OCI-LY1 (cell line): ENCODE measurements at regions not wholly inside any gene's neighbourhood (a gene's known extent, or its start where the extent isn't known, plus 50 kb on each side); places are given as distances from the start of the nearest gene placed in this dataset.

ENCODE experiments used
- EZH2 ChIP-seq: fragments of 200-600 bp; sonication (generic), shearing (Covaris generic); IDR thresholded peaks from 2 replicates; pipeline ENCODE4 v1.8.0; 2017; ENCODE audit warnings: borderline replicate concordance, mixed run types, mild to moderate bottlenecking, antibody characterized with exemption, low read length, moderate library complexity, mixed read lengths
- TF ChIP-seq, protein P1 (sequence below): fragments of 200-600 bp; sonication (generic), shearing (Covaris generic); IDR thresholded peaks from 2 replicates; pipeline ENCODE4 v1.5.1; 2017; ENCODE audit warnings: mild to moderate bottlenecking, antibody characterized with exemption, low read length, moderate library complexity, mixed read lengths

- TF ChIP-seq, protein P1, sequence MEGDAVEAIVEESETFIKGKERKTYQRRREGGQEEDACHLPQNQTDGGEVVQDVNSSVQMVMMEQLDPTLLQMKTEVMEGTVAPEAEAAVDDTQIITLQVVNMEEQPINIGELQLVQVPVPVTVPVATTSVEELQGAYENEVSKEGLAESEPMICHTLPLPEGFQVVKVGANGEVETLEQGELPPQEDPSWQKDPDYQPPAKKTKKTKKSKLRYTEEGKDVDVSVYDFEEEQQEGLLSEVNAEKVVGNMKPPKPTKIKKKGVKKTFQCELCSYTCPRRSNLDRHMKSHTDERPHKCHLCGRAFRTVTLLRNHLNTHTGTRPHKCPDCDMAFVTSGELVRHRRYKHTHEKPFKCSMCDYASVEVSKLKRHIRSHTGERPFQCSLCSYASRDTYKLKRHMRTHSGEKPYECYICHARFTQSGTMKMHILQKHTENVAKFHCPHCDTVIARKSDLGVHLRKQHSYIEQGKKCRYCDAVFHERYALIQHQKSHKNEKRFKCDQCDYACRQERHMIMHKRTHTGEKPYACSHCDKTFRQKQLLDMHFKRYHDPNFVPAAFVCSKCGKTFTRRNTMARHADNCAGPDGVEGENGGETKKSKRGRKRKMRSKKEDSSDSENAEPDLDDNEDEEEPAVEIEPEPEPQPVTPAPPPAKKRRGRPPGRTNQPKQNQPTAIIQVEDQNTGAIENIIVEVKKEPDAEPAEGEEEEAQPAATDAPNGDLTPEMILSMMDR = no peak
- no peak for TF ChIP-seq EZH2
Observed at GRCh38 chr10:131657985-131658330, 242.8 kb upstream of the PPP2R2D start.
